ENCODE measurements at regions not wholly inside any gene's neighbourhood (a gene's known extent, or its start where the extent isn't known, plus 50 kb on each side); places are given as distances from the start of the nearest gene placed in this dataset.

GRCh38 chr3:34998902-34999301, 640.4 kb upstream of the ARPP21 start:
- Histone ChIP-seq H3K4me3 (replicated peaks; ENCODE audit: low read depth, low read length) (no peak overlapping the region), H3K27me3 (replicated peaks; ENCODE audit: control insufficient read depth, insufficient read depth, low read length) (no peaks in the 10 kb centered on the region), H3K36me3 (ENCODE audit: control insufficient read depth, insufficient read depth, low read length) (no peaks in the 10 kb centered on the region)
- no peak for DNase-seq (ENCODE audit: extremely low read depth, insufficient read length)
- TF ChIP-seq, protein P1, sequence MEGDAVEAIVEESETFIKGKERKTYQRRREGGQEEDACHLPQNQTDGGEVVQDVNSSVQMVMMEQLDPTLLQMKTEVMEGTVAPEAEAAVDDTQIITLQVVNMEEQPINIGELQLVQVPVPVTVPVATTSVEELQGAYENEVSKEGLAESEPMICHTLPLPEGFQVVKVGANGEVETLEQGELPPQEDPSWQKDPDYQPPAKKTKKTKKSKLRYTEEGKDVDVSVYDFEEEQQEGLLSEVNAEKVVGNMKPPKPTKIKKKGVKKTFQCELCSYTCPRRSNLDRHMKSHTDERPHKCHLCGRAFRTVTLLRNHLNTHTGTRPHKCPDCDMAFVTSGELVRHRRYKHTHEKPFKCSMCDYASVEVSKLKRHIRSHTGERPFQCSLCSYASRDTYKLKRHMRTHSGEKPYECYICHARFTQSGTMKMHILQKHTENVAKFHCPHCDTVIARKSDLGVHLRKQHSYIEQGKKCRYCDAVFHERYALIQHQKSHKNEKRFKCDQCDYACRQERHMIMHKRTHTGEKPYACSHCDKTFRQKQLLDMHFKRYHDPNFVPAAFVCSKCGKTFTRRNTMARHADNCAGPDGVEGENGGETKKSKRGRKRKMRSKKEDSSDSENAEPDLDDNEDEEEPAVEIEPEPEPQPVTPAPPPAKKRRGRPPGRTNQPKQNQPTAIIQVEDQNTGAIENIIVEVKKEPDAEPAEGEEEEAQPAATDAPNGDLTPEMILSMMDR (IDR thresholded peaks at IDR 0.05; ENCODE audit: insufficient read depth, low read length, poor library complexity, severe bottlenecking), result no peak

GRCh38 chr3:35012214-35012613, 627.1 kb upstream of the ARPP21 start:
- Histone ChIP-seq H3K4me3 (replicated peaks; ENCODE audit: low read depth, low read length) (no peak overlapping the region), H3K36me3 (ENCODE audit: control insufficient read depth, insufficient read depth, low read length) (no peaks in the 10 kb centered on the region), H3K27me3 (replicated peaks; ENCODE audit: control insufficient read depth, insufficient read depth, low read length) (no peaks in the 10 kb centered on the region)
- TF ChIP-seq, protein P1 (IDR thresholded peaks at IDR 0.05; ENCODE audit: insufficient read depth, low read length, poor library complexity, severe bottlenecking), result no peak
- no peak for DNase-seq (ENCODE audit: extremely low read depth, insufficient read length)

DNA sequence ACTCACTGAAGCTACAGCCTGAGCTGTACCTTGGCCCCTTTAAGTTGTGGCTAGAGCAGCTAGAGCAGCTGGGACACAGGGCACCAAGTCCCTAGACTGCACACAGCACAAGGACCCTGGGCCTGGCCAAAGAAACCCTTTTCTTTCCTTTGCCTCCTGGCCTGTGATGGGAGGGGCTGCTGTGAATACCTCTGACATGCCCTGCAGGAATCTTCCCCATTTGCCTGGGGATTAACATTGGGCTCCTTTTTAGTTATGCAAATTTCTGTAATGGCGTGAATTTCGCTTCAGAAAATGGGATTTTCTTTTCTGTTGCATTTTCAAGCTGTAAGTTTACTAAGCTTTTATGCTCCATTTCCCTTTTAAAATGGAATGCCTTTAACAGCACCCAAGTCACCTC, 611.2 kb upstream of the ARPP21 start:
- TF ChIP-seq, protein P1 (IDR thresholded peaks at IDR 0.05; ENCODE audit: insufficient read depth, low read length, poor library complexity, severe bottlenecking), result no peak
- Histone ChIP-seq H3K4me3 (replicated peaks; ENCODE audit: low read depth, low read length) (no peak overlapping the region), H3K27me3 (replicated peaks; ENCODE audit: control insufficient read depth, insufficient read depth, low read length) (no peaks in the 10 kb centered on the region), H3K36me3 (ENCODE audit: control insufficient read depth, insufficient read depth, low read length) (no peaks in the 10 kb centered on the region)
- no peak for DNase-seq (ENCODE audit: extremely low read depth, insufficient read length)

DNA sequence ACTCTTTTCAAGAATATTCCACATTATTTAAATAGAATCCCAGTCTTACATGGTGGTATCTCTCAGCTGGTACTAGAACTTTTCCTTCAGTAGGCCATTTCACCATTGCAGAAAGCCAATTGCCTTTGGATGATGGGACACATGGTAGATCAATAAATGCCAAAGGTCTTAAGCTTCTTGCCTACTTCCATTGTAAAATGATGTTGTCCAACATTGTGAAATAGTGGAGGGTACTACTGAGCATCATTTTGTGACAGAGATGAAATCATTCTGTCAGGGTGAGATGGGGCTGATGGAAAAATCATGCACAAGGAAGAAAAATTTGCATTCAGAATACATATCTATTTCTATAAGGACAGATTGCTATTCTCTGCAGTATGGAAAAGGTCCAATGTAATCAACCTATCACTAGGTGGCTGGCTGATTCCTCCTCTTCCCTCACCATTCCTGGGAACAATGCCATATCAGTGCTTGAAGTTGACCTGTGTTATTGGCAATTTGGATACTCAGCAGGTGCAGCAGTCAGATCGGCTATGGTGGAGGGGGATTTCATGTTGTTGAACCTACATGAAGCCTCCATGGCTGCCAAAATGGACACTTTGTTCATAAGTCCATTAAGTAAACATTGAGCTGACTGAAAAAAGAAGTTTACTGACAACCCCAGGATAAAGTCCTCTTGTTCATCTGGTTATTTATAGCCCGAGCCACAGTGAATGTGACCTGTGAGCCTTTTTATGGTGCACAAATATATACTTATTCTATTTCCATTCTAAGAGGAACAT, 596.9 kb upstream of the ARPP21 start:
- no peak for DNase-seq (ENCODE audit: extremely low read depth, insufficient read length)
- H3K36me3 ChIP-seq (ENCODE audit: control insufficient read depth, insufficient read depth, low read length), result no peaks in the 10 kb centered on the region
- H3K4me3 ChIP-seq (replicated peaks; ENCODE audit: low read depth, low read length), result no peak overlapping the region
- TF ChIP-seq, protein P1 (IDR thresholded peaks at IDR 0.05; ENCODE audit: insufficient read depth, low read length, poor library complexity, severe bottlenecking), result no peak
- H3K27me3 ChIP-seq (replicated peaks; ENCODE audit: control insufficient read depth, insufficient read depth, low read length), result no peaks in the 10 kb centered on the region

- Histone ChIP-seq H3K36me3 (ENCODE audit: control insufficient read depth, insufficient read depth, low read length) (no peaks in the 10 kb centered on the region), H3K27me3 (replicated peaks; ENCODE audit: control insufficient read depth, insufficient read depth, low read length) (no peaks in the 10 kb centered on the region), H3K4me3 (replicated peaks; ENCODE audit: low read depth, low read length) (no peak overlapping the region)
- DNase-seq (ENCODE audit: extremely low read depth, insufficient read length), result no peak
- TF ChIP-seq, protein P1 (IDR thresholded peaks at IDR 0.05; ENCODE audit: insufficient read depth, low read length, poor library complexity, severe bottlenecking), result no peak
Observed at GRCh38 chr3:35043040-35043439, 596.3 kb upstream of the ARPP21 start.

All from GM06990 (cell line).